ENCODE measurements at regions not wholly inside any gene's neighbourhood (a gene's known extent, or its start where the extent isn't known, plus 50 kb on each side); places are given as distances from the start of the nearest gene placed in this dataset.
A peak's percentile ranks its signal among the peaks of the same experiment; 100 is the strongest.
"Not testable (repeated sequence)": the region's sequence is repeated elsewhere in the genome, so short reads cannot be mapped to it uniquely, and the experiment has no call there.

GRCh38 chr7:113292105-113292504 lies 173.8 kb upstream of the SMIM30 start:
- DNase-seq, result no peak

DNA sequence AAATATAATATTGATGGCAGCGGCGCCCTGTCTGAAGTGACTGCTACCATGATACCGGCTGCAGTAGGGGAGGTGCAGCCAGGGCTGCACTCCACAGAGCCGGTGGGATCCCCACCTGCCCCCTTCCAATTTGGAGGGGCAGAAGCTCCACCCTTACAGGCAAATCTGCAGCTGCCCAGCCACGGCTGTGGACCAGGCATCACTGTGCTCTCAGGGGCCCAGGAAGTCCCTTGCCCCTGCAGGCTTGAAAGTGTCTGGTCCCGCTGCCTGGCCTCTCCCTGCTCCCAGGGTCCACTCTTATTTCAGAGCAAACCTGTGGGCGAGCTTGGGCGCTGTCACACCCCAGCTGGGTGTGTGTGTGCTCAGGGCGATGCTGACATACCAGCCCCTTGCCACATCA lies 172.7 kb upstream of the SMIM30 start:
- no peak for DNase-seq

GRCh38 chr7:113289140-113289740 lies 170.9 kb upstream of the SMIM30 start:
- peak; percentile 44 for DNase-seq

DNA sequence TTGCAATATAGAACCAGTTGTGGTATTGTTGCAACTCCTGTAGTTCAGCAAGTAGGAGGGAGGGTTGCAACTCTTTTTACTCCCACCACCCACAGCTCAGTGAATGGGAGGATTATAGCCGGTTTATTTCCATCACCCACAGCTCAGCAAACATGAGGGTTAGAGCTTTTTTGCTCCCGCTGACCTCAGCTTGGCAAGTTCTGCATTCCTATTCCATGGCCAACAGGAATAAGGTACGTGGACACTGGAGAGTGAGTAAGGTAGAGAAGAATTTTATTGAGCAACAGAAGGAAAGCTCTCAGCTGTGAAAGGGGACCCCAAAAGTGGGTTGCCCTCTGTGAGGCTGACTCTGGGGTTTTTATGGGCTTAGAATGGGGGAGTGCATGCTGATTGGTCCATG lies 167.1 kb upstream of the SMIM30 start:
- no peak for DNase-seq

DNA sequence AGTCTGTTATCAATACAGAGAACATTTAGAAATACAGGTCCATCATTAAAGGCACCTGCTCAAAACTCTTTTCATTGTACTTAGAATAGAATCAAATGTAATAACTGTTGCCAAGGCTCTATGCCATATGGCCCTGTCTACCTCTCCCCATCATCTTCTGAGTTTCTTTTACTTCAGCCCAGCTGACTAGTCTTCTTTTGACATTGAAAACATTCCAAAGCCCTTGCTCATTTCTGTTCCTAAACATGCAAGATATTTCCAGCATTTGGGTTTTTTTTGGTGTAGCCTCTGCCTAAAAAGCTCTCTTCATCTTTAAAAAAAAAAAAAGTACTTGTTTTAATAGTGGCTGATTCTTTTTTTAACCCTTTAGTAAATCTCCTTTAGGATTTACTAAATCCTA lies 165.5 kb upstream of the SMIM30 start:
- peak; percentile 43 for DNase-seq

DNA sequence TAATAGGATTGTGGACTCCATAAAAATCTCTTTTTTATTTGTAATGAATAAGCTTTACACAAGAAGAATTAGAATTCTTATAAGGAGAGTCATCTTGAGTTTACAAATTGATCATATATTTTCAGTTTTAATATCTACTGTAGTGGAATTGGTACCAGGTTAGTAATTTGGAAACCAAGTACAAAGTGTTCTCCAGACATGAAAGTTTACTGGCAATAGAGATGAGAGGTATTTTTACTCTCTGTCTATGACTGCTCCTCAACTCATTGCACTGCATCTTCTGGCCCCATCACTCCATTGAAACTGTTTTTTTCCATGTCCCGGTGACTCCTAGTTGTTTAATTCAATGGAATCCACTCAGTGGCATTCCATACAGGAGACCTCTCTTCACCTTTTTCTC lies 164.5 kb upstream of the SMIM30 start:
- no peak for DNase-seq

DNA sequence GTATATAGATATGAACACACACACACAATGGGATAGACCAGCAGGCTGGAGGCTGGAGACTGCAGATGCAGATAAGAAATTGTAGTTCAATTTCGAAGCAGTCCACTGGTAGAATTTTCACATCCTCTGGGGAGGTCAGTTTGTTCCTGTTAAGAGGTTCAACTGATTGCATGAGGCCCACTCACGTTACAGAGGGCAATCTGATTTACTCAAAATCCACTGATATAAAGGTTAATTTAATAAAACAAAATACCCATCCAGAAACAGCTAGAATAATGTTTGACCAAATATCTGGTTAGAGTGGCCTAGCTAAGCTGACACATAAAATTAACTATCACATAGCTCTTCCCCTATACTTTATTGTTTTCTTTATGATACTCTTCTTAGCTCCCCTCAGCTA lies 162.9 kb upstream of the SMIM30 start:
- DNase-seq, result no peak

- no peak for DNase-seq
Observed at GRCh38 chr7:113279256-113279655, 160.9 kb upstream of the SMIM30 start.

DNA sequence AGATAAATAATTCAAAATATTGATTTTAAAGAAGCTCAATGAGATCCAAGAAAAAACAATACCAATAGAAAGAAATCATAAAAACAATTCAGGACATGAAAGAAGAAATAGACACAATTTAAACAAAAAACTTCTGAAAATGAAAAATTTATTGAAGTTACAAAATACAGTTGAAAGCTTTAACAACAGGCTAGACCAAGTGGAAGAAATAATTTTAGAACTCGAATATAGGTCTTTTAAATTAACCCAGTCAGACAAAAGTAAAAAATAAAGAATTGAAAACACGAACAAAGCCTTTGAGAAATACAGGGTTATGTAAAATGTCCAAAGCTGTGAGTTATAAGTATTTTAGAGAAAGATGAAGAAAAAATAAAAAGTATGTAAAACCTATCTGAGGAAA lies 152.4 kb upstream of the SMIM30 start:
- DNase-seq, result no peak

- not testable (repeated sequence) for DNase-seq
Observed at GRCh38 chr7:113269592-113269991, 151.2 kb upstream of the SMIM30 start.

DNA sequence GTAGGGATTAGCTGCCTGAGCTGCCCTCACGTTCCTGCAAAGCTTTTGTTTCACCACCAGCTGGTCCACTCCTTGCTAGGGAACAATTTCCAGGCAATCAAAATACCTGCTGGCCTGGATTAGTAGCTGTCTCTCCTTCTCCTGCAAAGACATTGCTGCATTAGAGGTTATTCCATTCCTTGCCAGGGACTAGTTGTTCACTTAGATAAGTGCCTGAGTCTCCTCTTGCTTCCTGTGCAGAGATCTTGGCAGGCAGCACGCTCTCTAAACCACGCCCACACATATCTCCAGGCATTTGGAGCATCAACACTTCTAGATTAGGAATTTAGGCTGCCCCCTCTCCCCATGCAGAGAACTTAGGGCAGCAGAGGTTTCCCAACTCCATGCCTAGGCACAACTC lies 150.4 kb upstream of the SMIM30 start:
- DNase-seq, result no peak

- no peak for DNase-seq
Observed at GRCh38 chr7:113267885-113268284, 149.5 kb upstream of the SMIM30 start.

DNA sequence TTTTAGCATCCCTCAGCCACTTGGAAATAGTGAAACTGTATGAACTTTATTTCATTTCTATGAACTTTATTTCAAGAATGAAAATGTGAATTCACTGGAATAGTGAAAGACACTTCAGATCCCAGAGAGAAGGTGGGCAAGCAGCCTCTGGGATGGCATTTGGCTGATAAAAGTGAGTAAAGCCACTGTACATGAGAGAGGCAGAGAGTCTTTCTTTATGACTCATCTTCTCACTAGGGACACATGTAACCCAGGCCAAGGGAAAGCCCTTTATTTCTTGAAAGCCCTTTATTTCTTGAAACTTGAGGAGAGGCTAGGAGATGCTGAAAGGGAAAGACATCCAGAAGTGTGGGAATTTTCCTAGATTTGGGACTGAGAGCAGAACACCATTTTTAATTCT lies 148.9 kb upstream of the SMIM30 start:
- no peak for DNase-seq

- DNase-seq, result no peak
Observed at GRCh38 chr7:113263749-113264148, 145.4 kb upstream of the SMIM30 start.

DNA sequence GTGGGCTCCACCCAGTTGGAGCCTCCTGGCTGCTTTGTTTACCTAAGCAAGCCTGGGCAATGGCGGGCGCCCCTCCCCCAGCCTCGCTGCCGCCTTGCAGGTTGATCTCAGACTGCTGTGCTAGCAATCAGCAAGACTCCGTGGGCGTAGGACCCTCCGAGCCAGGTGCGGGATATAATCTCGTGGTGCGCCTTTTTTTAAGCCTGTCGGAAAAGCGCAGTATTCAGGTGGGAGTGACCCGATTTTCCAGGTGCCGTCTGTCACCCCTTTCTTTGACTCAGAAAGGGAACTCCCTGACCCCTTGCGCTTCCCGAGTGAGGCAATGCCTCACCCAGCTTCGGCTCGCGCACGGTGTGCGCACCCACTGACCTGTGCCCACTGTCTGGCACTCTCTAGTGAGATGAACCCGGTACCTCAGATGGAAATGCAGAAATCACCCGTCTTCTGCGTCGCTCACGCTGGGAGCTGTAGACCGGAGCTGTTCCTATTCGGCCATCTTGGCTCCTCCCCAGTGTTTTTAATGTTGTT lies 144.9 kb upstream of the SMIM30 start:
- not testable (repeated sequence) for DNase-seq

- DNase-seq, result no peak
Observed at GRCh38 chr7:113256883-113257531, 138.7 kb upstream of the SMIM30 start.

- no peak for DNase-seq
Observed at GRCh38 chr7:113247198-113247597, 128.8 kb upstream of the SMIM30 start.

GRCh38 chr7:113246738-113247137 lies 128.4 kb upstream of the SMIM30 start:
- no peak for DNase-seq

- DNase-seq, result no peak
Observed at GRCh38 chr7:113232885-113233284, 114.5 kb upstream of the SMIM30 start.

DNA sequence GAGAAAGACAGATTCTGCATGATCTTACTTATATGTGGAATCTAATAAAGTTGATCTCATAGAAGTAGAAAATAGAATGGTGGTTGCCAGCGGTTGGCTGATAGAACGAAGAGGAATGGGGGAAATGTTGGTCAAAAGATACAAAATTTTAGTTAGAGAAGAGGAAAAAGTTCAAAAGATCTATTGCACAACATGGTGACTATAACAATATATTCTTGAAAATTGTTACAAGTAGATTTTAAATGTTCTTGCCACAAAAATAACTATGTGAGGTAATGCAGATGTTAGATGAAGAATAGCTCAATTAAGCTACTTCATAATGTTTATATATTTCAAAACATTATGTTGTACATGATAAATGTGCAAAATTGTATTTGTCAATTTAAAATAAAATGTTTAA lies 112.3 kb upstream of the SMIM30 start:
- DNase-seq, result no peak

DNA sequence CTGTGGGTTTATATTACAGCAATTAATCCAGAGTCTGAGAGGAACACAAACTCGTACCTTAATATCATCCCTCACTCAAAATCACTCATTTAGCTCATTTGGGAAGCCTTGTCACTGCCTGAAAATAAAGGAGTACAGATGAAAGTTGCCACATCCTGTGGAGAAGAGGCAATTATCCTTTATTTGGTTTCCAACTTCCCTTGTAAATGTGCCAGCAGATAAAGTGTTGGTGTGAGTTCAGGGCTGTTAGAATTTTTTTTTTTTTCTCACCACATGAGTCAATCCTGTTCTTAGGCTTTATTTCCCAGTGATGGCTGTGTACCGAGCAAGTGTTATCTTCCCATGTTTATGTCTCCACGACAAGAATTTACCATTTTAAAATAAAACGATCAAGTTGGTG lies 99.0 kb upstream of the SMIM30 start:
- DNase-seq, result no peak

DNA sequence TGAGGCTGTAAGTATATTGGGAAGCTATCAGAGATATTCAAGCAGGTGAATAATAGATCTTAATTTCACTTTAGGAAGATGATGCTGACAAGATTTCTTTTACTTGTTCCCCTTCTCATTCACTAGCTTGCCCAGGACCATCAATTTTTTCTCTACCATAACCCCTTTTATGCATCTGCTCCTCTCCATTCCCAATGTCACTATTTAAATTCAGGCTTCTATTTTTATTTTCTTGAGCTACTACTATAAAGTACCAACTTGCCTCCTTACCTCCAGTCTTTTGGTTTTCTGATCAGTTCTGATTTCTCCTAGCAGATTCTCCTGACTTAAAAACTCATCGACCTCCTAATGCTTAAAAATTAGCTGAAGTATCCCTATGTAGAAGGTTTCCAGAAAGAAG lies 97.7 kb upstream of the SMIM30 start:
- no peak for DNase-seq

GRCh38 chr7:113209449-113210203 lies 91.3 kb upstream of the SMIM30 start:
- DNase-seq, result peak; percentile 17

DNA sequence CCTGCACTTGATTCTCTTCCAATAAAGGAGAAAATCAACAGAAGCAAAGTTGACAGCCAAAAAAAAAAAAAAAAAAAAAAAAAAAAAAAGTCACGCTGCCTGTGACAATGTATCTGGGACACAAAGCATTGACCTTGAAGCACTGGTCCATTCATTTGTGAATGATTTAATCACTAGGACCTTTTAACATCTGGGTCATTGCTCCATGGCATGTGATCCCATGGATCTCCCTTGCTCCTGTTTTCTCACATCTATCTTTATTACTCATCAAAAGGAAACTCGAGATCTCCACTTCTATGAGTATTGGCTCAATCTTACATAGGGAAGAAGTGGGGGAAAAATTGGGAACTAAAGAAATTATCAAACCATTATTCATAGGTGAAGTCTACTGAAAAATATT lies 89.6 kb upstream of the SMIM30 start:
- no peak for DNase-seq

Measured in fibroblast of skin of scalp (primary cell).